ENCODE measurements at regions not wholly inside any gene's neighbourhood (a gene's known extent, or its start where the extent isn't known, plus 50 kb on each side); places are given as distances from the start of the nearest gene placed in this dataset.
A peak's percentile ranks its signal among the peaks of the same experiment; 100 is the strongest.

DNA sequence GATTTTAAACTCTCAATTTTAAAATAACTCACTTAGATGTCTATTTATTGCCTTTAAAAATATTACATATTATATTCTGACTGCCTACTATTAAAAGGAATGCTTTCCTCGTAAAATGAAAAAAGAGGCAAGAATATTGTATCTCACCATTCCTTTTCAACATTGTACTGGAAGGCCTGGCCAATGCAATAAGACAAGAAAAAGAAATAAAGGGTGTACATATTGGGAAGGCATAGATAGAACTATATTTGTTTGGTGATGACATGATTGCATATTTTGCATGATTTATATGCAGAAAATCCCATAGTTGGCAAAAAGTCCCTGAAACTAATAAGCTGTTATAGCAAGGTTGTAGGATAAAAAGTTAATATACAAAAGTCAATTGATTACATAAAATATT lies 474.6 kb upstream of the ATP2B1 start:
- TF ChIP-seq, protein P1, sequence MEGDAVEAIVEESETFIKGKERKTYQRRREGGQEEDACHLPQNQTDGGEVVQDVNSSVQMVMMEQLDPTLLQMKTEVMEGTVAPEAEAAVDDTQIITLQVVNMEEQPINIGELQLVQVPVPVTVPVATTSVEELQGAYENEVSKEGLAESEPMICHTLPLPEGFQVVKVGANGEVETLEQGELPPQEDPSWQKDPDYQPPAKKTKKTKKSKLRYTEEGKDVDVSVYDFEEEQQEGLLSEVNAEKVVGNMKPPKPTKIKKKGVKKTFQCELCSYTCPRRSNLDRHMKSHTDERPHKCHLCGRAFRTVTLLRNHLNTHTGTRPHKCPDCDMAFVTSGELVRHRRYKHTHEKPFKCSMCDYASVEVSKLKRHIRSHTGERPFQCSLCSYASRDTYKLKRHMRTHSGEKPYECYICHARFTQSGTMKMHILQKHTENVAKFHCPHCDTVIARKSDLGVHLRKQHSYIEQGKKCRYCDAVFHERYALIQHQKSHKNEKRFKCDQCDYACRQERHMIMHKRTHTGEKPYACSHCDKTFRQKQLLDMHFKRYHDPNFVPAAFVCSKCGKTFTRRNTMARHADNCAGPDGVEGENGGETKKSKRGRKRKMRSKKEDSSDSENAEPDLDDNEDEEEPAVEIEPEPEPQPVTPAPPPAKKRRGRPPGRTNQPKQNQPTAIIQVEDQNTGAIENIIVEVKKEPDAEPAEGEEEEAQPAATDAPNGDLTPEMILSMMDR (conservative IDR thresholded peaks at IDR 0.05; ENCODE audit: low read depth, low read length), result no peak
- H3K4me3 ChIP-seq (ENCODE audit: low read depth, low read length), result no peak overlapping the region
- no peak for DNase-seq (ENCODE audit: low read depth)

DNA sequence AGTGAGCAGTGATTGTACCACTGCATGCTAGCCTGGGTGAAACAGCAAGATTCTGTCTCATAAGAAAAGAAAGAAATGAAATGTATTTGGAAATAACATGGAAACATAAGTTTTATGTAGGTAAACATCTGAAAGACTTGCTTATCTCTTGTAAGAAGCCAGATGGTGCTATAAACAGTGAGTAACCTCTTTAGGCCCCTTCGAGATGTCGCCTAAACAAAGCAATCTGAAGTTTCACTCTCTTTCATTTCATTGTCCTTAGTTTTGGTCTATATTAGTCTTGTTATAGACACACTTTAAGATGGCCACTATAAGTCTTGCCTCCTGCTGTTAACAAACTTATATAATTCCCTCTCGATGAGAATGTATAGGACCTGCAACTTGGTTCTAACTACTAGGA lies 472.6 kb upstream of the ATP2B1 start:
- H3K4me3 ChIP-seq (ENCODE audit: low read depth, low read length), result no peak overlapping the region
- TF ChIP-seq, protein P1 (conservative IDR thresholded peaks at IDR 0.05; ENCODE audit: low read depth, low read length), result no peak
- DNase-seq (ENCODE audit: low read depth), result no peak

DNA sequence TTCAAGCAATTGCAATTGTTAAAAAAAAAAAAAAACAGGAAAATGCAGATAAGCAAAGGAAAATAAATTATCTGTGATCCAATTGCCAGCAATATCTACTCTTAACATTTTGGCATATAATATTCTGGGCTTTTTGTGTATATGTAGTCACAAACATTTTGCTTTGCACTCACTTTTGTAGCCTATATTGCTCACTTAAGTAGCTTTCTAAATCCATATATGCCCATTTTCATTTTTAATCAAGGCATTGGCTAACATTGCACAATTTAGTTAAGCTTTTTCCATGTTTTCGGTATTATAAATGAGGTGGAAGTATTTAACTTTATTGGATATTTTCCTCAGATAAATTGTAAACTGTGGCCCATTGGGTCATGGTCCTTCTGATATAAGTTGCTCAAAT lies 466.3 kb upstream of the ATP2B1 start:
- TF ChIP-seq, protein P1 (conservative IDR thresholded peaks at IDR 0.05; ENCODE audit: low read depth, low read length), result no peak
- no peak for DNase-seq (ENCODE audit: low read depth)
- H3K4me3 ChIP-seq (ENCODE audit: low read depth, low read length), result no peak overlapping the region

DNA sequence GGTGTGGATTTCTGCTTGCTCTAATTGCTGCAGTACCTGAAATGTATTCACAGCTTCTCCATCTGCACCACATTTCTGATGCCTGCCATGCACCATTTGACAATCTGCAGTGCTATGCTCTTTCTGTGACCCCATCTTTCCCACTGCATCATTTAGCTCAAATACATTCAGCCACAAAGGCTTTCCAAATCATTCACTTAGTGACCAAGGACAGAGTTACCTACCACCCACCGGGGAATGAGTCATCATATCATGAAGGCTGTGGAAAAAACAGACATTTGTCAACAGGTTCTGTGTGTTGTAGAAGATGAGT lies 465.5 kb upstream of the ATP2B1 start:
- TF ChIP-seq, protein P1 (conservative IDR thresholded peaks at IDR 0.05; ENCODE audit: low read depth, low read length), result no peak
- DNase-seq (ENCODE audit: low read depth), result peak; percentile 10
- no peak overlapping the region for H3K4me3 ChIP-seq (ENCODE audit: low read depth, low read length)

- no peak for DNase-seq (ENCODE audit: low read depth)
- TF ChIP-seq, protein P1 (conservative IDR thresholded peaks at IDR 0.05; ENCODE audit: low read depth, low read length), result no peak
- H3K4me3 ChIP-seq (ENCODE audit: low read depth, low read length), result no peak overlapping the region
Measured at GRCh38 chr12:90173499-90174197, 465.0 kb upstream of the ATP2B1 start.

GRCh38 chr12:90172524-90172923 lies 463.9 kb upstream of the ATP2B1 start:
- TF ChIP-seq, protein P1 (conservative IDR thresholded peaks at IDR 0.05; ENCODE audit: low read depth, low read length), result no peak
- no peak for DNase-seq (ENCODE audit: low read depth)
- H3K4me3 ChIP-seq (ENCODE audit: low read depth, low read length), result no peak overlapping the region

- H3K4me3 ChIP-seq (ENCODE audit: low read depth, low read length), result no peak overlapping the region
- TF ChIP-seq, protein P1 (conservative IDR thresholded peaks at IDR 0.05; ENCODE audit: low read depth, low read length), result no peak
- DNase-seq (ENCODE audit: low read depth), result no peak
Measured at GRCh38 chr12:90170740-90171139, 462.1 kb upstream of the ATP2B1 start.

Data from epithelial cell of proximal tubule (primary cell).